ENCODE measurements at regions not wholly inside any gene's neighbourhood (a gene's known extent, or its start where the extent isn't known, plus 50 kb on each side); places are given as distances from the start of the nearest gene placed in this dataset.

- H2AFZ ChIP-seq (ENCODE audit: low read length) = no peak overlapping the region
- peak; percentile 89 for DNase-seq (ENCODE audit: insufficient read length, low spot score, missing footprints)
- TF ChIP-seq CTCF (IDR thresholded peaks at IDR 0.05; ENCODE audit: extremely low read depth, low read depth, low read length) = no peak
- peak overlapping the region; percentile 80 for H3K4me2 ChIP-seq (ENCODE audit: insufficient read depth, low read length)
- no peak overlapping the region for H3K27ac ChIP-seq (ENCODE audit: low read depth, low read length)
- H3K4me1 ChIP-seq (ENCODE audit: insufficient read depth, low read length) = peaks cover 8% of the 10 kb centered on the region
- no peaks in the 10 kb centered on the region for H3K79me2 ChIP-seq (ENCODE audit: insufficient read depth, low read length)
- H3K36me3 ChIP-seq (ENCODE audit: insufficient read depth, low read length) = no peaks in the 10 kb centered on the region
- H3K4me3 ChIP-seq (ENCODE audit: insufficient read depth, low read length) = peak overlapping the region; percentile 72
- H4K20me1 ChIP-seq (ENCODE audit: insufficient read depth, low read length) = no peaks in the 10 kb centered on the region
- H3K9me3 ChIP-seq (ENCODE audit: low read depth, low read length) = no peaks in the 10 kb centered on the region
- H3K27me3 ChIP-seq (ENCODE audit: insufficient read depth, low read length) = peaks cover 90% of the 10 kb centered on the region
These were observed 143.7 kb upstream of the ETS2 start for GRCh38 chr21:38661889-38662568.

- H4K20me1 ChIP-seq (ENCODE audit: insufficient read depth, low read length) = no peaks in the 10 kb centered on the region
- no peaks in the 10 kb centered on the region for H3K9me3 ChIP-seq (ENCODE audit: low read depth, low read length)
- H2AFZ ChIP-seq (ENCODE audit: low read length) = no peak overlapping the region
- no peaks in the 10 kb centered on the region for H3K36me3 ChIP-seq (ENCODE audit: insufficient read depth, low read length)
- no peaks in the 10 kb centered on the region for H3K79me2 ChIP-seq (ENCODE audit: insufficient read depth, low read length)
- no peak overlapping the region for H3K4me3 ChIP-seq (ENCODE audit: insufficient read depth, low read length)
- no peak for DNase-seq (ENCODE audit: insufficient read length, low spot score, missing footprints)
- no peak for TF ChIP-seq CTCF (IDR thresholded peaks at IDR 0.05; ENCODE audit: extremely low read depth, low read depth, low read length)
- H3K27me3 ChIP-seq (ENCODE audit: insufficient read depth, low read length) = peaks cover 90% of the 10 kb centered on the region
- H3K27ac ChIP-seq (ENCODE audit: low read depth, low read length) = no peak overlapping the region
- H3K4me2 ChIP-seq (ENCODE audit: insufficient read depth, low read length) = no peak overlapping the region
- peaks cover 8% of the 10 kb centered on the region for H3K4me1 ChIP-seq (ENCODE audit: insufficient read depth, low read length)
These were observed 142.4 kb upstream of the ETS2 start for GRCh38 chr21:38663282-38663681.

- no peak for TF ChIP-seq CTCF (IDR thresholded peaks at IDR 0.05; ENCODE audit: extremely low read depth, low read depth, low read length)
- peaks cover 8% of the 10 kb centered on the region for H3K4me1 ChIP-seq (ENCODE audit: insufficient read depth, low read length)
- H4K20me1 ChIP-seq (ENCODE audit: insufficient read depth, low read length) = no peaks in the 10 kb centered on the region
- no peaks in the 10 kb centered on the region for H3K9me3 ChIP-seq (ENCODE audit: low read depth, low read length)
- H3K4me3 ChIP-seq (ENCODE audit: insufficient read depth, low read length) = no peak overlapping the region
- H3K79me2 ChIP-seq (ENCODE audit: insufficient read depth, low read length) = no peaks in the 10 kb centered on the region
- H3K36me3 ChIP-seq (ENCODE audit: insufficient read depth, low read length) = no peaks in the 10 kb centered on the region
- H2AFZ ChIP-seq (ENCODE audit: low read length) = no peak overlapping the region
- H3K27me3 ChIP-seq (ENCODE audit: insufficient read depth, low read length) = peaks cover 85% of the 10 kb centered on the region
- H3K27ac ChIP-seq (ENCODE audit: low read depth, low read length) = no peak overlapping the region
- H3K4me2 ChIP-seq (ENCODE audit: insufficient read depth, low read length) = no peak overlapping the region
- DNase-seq (ENCODE audit: insufficient read length, low spot score, missing footprints) = no peak
These were observed 141.4 kb upstream of the ETS2 start for GRCh38 chr21:38664315-38664714.

GRCh38 chr21:38664841-38665240 is 140.9 kb upstream of the ETS2 start:
- Histone ChIP-seq H3K4me2 (ENCODE audit: insufficient read depth, low read length) (no peak overlapping the region), H4K20me1 (ENCODE audit: insufficient read depth, low read length) (peaks cover 2% of the 10 kb centered on the region), H3K79me2 (ENCODE audit: insufficient read depth, low read length) (no peaks in the 10 kb centered on the region), H3K36me3 (ENCODE audit: insufficient read depth, low read length) (no peaks in the 10 kb centered on the region), H3K4me1 (ENCODE audit: insufficient read depth, low read length) (peaks cover 8% of the 10 kb centered on the region), H3K9me3 (ENCODE audit: low read depth, low read length) (no peaks in the 10 kb centered on the region), H3K27me3 (ENCODE audit: insufficient read depth, low read length) (peaks cover 80% of the 10 kb centered on the region), H3K4me3 (ENCODE audit: insufficient read depth, low read length) (no peak overlapping the region), H3K27ac (ENCODE audit: low read depth, low read length) (no peak overlapping the region), H2AFZ (ENCODE audit: low read length) (no peak overlapping the region)
- TF ChIP-seq CTCF (IDR thresholded peaks at IDR 0.05; ENCODE audit: extremely low read depth, low read depth, low read length) = no peak
- DNase-seq (ENCODE audit: insufficient read length, low spot score, missing footprints) = no peak

Measured in osteoblast (primary cell).